MCF 10A (cell line): ENCODE measurements at regions not wholly inside any gene's neighbourhood (a gene's known extent, or its start where the extent isn't known, plus 50 kb on each side); places are given as distances from the start of the nearest gene placed in this dataset.
"Not testable (repeated sequence)": the region's sequence is repeated elsewhere in the genome, so short reads cannot be mapped to it uniquely, and the experiment has no call there.

Experiments
- BruUV-seq: library from RNA; stranded (reverse); fragments of 400-500 nt; replicated peaks from 2 replicates; lab custom pipeline; 2021; lab: Mats Ljungman, UMichigan
- CTCF ChIA-PET: fragments of 300-600 bp; sonication (Branson Sonifier 250); formaldehyde crosslinking; extraction: SDS; loops from one replicate; lab custom pipeline; 2021; ENCODE audit warnings: antibody characterized with exemption, inconsistent platforms; lab: Yijun Ruan, JAX
- POLR2A ChIA-PET: fragments of 300-600, 350-650 bp; sonication (Branson Sonifier 250); formaldehyde crosslinking; extraction: SDS; loops from one replicate; lab custom pipeline; 2020; ENCODE audit warnings: antibody characterized with exemption, inconsistent platforms; lab: Yijun Ruan, JAX
- DNase-seq: peaks from one replicate; pipeline ENCODE4 v3.0.0-alpha.2; 2018; ENCODE audit not compliant: unreplicated experiment
- H3K27ac Mint-ChIP-seq: one replicate; pipeline ENCODE4 v1.8.0; 2022; ENCODE audit warnings: mild to moderate bottlenecking, low read depth, mixed read lengths; ENCODE audit not compliant: unreplicated experiment
- H3K27me3 Mint-ChIP-seq: one replicate; pipeline ENCODE4 v1.8.0; 2022; ENCODE audit warnings: mixed read lengths; ENCODE audit not compliant: insufficient read depth, unreplicated experiment
- H3K36me3 Mint-ChIP-seq: one replicate; pipeline ENCODE4 v1.8.0; 2022; ENCODE audit warnings: mild to moderate bottlenecking, moderate library complexity, mixed read lengths; ENCODE audit not compliant: insufficient read depth, unreplicated experiment
- H3K4me1 Mint-ChIP-seq: one replicate; pipeline ENCODE4 v1.8.0; 2022; ENCODE audit warnings: mixed read lengths; ENCODE audit not compliant: insufficient read depth, unreplicated experiment
- H3K4me3 Mint-ChIP-seq: one replicate; pipeline ENCODE4 v1.8.0; 2022; ENCODE audit warnings: mild to moderate bottlenecking, moderate library complexity, mixed read lengths; ENCODE audit not compliant: unreplicated experiment
- H3K9me3 Mint-ChIP-seq: one replicate; pipeline ENCODE4 v1.8.0; 2022; ENCODE audit warnings: mixed read lengths; ENCODE audit not compliant: unreplicated experiment
- CTCF ChIP-seq: fragments of 200-600 bp; IDR thresholded peaks from one replicate; pipeline ENCODE4 v1.8.0; 2022; ENCODE audit warnings: antibody characterized with exemption, mild to moderate bottlenecking; ENCODE audit not compliant: unreplicated experiment
- intact Hi-C: fragments of 100-400 bp; cut with micrococcal nuclease; formaldehyde crosslinking; loops from 2 replicates; pipeline ENCODE4 v1.14.1; 2022

GRCh38 chr7:68776326-68776725, 821.9 kb upstream of the AUTS2 start:
- Mint-ChIP-seq H3K4me1 (no peaks in the 10 kb centered on the region), H3K27ac (no peak overlapping the region), H3K4me3 (no peak overlapping the region), H3K9me3 (peaks cover 48% of the 10 kb centered on the region), H3K36me3 (peaks cover 6% of the 10 kb centered on the region), H3K27me3 (no peaks in the 10 kb centered on the region)
- no peak for TF ChIP-seq CTCF
- CTCF ChIA-PET = no interaction called here
- no peak for DNase-seq
- BruUV-seq = no TSS peak
- POLR2A ChIA-PET = no interaction called here
- intact Hi-C loops = no loop called here

- Mint-ChIP-seq H3K4me3 (no peak overlapping the region), H3K27me3 (no peaks in the 10 kb centered on the region), H3K9me3 (peaks cover 20% of the 10 kb centered on the region), H3K36me3 (peaks cover 6% of the 10 kb centered on the region), H3K27ac (no peak overlapping the region), H3K4me1 (no peaks in the 10 kb centered on the region)
- POLR2A ChIA-PET = no interaction called here
- CTCF ChIA-PET = interaction anchor here (0.6 kb wide), 1 partner anchor 790 kb away, joined by 3 read pairs; no protein-coding TSS in a partner anchor
- BruUV-seq = no TSS peak
- TF ChIP-seq CTCF = no peak
- no peak for DNase-seq
- intact Hi-C loops = no loop called here
These were observed 814.6 kb upstream of the AUTS2 start for GRCh38 chr7:68783684-68784083.

GRCh38 chr7:68785036-68785435, 813.2 kb upstream of the AUTS2 start:
- no peak for DNase-seq
- Mint-ChIP-seq H3K27ac (no peak overlapping the region), H3K4me1 (no peaks in the 10 kb centered on the region), H3K27me3 (no peaks in the 10 kb centered on the region), H3K9me3 (peaks cover 9% of the 10 kb centered on the region), H3K4me3 (no peak overlapping the region), H3K36me3 (peaks cover under 1% of the 10 kb centered on the region)
- ChIA-PET POLR2A (no interaction called here), CTCF (no interaction called here)
- BruUV-seq = no TSS peak
- no peak for TF ChIP-seq CTCF
- intact Hi-C loops = no loop called here

- intact Hi-C loops = no loop called here
- Mint-ChIP-seq H3K4me3 (no peak overlapping the region), H3K4me1 (no peaks in the 10 kb centered on the region), H3K27me3 (no peaks in the 10 kb centered on the region), H3K9me3 (peaks cover 14% of the 10 kb centered on the region), H3K27ac (no peak overlapping the region), H3K36me3 (no peaks in the 10 kb centered on the region)
- no peak for TF ChIP-seq CTCF
- DNase-seq = no peak
- ChIA-PET POLR2A (no interaction called here), CTCF (no interaction called here)
- no TSS peak for BruUV-seq
These were observed 810.7 kb upstream of the AUTS2 start for GRCh38 chr7:68787566-68787965.

- BruUV-seq, H3K27ac Mint-ChIP-seq, DNase-seq, H3K27me3 Mint-ChIP-seq, H3K36me3 Mint-ChIP-seq, H3K4me3 Mint-ChIP-seq, H3K4me1 Mint-ChIP-seq, POLR2A ChIA-PET, intact Hi-C loops: not testable (repeated sequence)
- H3K9me3 Mint-ChIP-seq = peaks cover 11% of the 10 kb centered on the region
- CTCF ChIA-PET = interaction anchor here (1.0 kb wide), 1 partner anchor 18 kb away, joined by 3 read pairs; no protein-coding TSS in a partner anchor
These were observed 809.7 kb upstream of the AUTS2 start for GRCh38 chr7:68788529-68788928.
